Mammary epithelial cell (primary cell): ENCODE measurements at regions not wholly inside any gene's neighbourhood (a gene's known extent, or its start where the extent isn't known, plus 50 kb on each side); places are given as distances from the start of the nearest gene placed in this dataset.

Source experiments
- CTCF ChIP-seq, 2 donors: IDR thresholded peaks in 1 of 2; conservative IDR thresholded peaks in 1 of 2; 2 replicates each; pipeline ENCODE4 v1.5.1; 2011 to 2012; ENCODE audit warnings: inconsistent platforms in 2 of 2, low read length in 2 of 2, mild to moderate bottlenecking in 2 of 2, control low read depth in 1 of 2, low read depth in 1 of 2; ENCODE audit not compliant: insufficient read depth in 1 of 2; ENCODE audit errors: extremely low read depth in 1 of 2
- EZH2 ChIP-seq: IDR thresholded peaks from 2 replicates; pipeline ENCODE4 v1.6.1; 2012; ENCODE audit warnings: low read length, inconsistent platforms, borderline replicate concordance

GRCh38 chr5:159539678-159540077, 209.4 kb upstream of the IL12B start:
- TF ChIP-seq CTCF (conservative IDR thresholded peaks at IDR 0.05 in 1 of 2, IDR thresholded peaks at IDR 0.05 in 1 of 2; ENCODE audit: extremely low read depth in 1 of 2, insufficient read depth in 1 of 2, low read depth in 1 of 2, low read length in 2 of 2): no peak
- TF ChIP-seq EZH2: no peak
